Neural progenitor cell (in vitro differentiated cells): ENCODE measurements at regions not wholly inside any gene's neighbourhood (a gene's known extent, or its start where the extent isn't known, plus 50 kb on each side); places are given as distances from the start of the nearest gene placed in this dataset.
"Not testable (repeated sequence)": the region's sequence is repeated elsewhere in the genome, so short reads cannot be mapped to it uniquely, and the experiment has no call there.

Experiments
- DNase-seq: peaks from one replicate; pipeline ENCODE4 v3.0.0-alpha.2; 2016; ENCODE audit warnings: low spot score
- H2AFZ ChIP-seq: fragments of 200-600 bp; sonication (generic); replicated peaks from 2 replicates; pipeline ENCODE4 v1.6.1; 2016; ENCODE audit warnings: antibody characterized with exemption
- H3F3A ChIP-seq: fragments of 200-600 bp; sonication (generic); 2 replicates; pipeline ENCODE4 v1.6.1; 2016; ENCODE audit warnings: antibody characterized with exemption, low read depth
- H3K27ac ChIP-seq: fragments of 200-600 bp; sonication (generic); 2 replicates; pipeline ENCODE4 v1.5.1; 2016; ENCODE audit warnings: mild to moderate bottlenecking
- H3K27me3 ChIP-seq: fragments of 200-600 bp; sonication (generic); 2 replicates; pipeline ENCODE4 v1.6.1; 2016; ENCODE audit warnings: mild to moderate bottlenecking, moderate library complexity
- H3K36me3 ChIP-seq: fragments of 200-600 bp; sonication (generic); 2 replicates; pipeline ENCODE4 v1.5.1; 2016
- H3K4me1 ChIP-seq: fragments of 200-600 bp; sonication (generic); 2 replicates; pipeline ENCODE4 v1.6.1; 2016; ENCODE audit warnings: mixed run types
- H3K4me2 ChIP-seq: fragments of 200-600 bp; sonication (generic); 2 replicates; pipeline ENCODE4 v1.6.1; 2016
- H3K4me3 ChIP-seq: fragments of 200-600 bp; sonication (generic); 2 replicates; pipeline ENCODE4 v1.5.1; 2016
- H3K79me2 ChIP-seq: fragments of 200-600 bp; sonication (generic); 2 replicates; pipeline ENCODE4 v1.6.1; 2016; ENCODE audit warnings: low read depth
- H3K9ac ChIP-seq: fragments of 200-600 bp; sonication (generic); 2 replicates; pipeline ENCODE4 v1.6.1; 2016
- H3K9me3 ChIP-seq: fragments of 200-600 bp; sonication (generic); 2 replicates; pipeline ENCODE4 v1.5.1; 2016; ENCODE audit warnings: low read depth
- H4K20me1 ChIP-seq: fragments of 200-600 bp; sonication (generic); 2 replicates; pipeline ENCODE4 v1.6.1; 2016; ENCODE audit warnings: low read depth
- H3K27ac Mint-ChIP-seq: 3 replicates; pipeline ENCODE4 v1.8.0; 2021; ENCODE audit warnings: mixed read lengths
- H3K27me3 Mint-ChIP-seq: 2 replicates; pipeline ENCODE4 v1.8.0; 2022; ENCODE audit warnings: low read depth, mild to moderate bottlenecking, inconsistent platforms, moderate library complexity, mixed read lengths; ENCODE audit not compliant: insufficient read depth
- H3K36me3 Mint-ChIP-seq: 3 replicates; pipeline ENCODE4 v1.8.0; 2021; ENCODE audit warnings: mixed read lengths
- H3K4me1 Mint-ChIP-seq: 3 replicates; pipeline ENCODE4 v1.8.0; 2021; ENCODE audit warnings: mixed read lengths
- H3K4me3 Mint-ChIP-seq: 3 replicates; pipeline ENCODE4 v1.8.0; 2021; ENCODE audit warnings: mild to moderate bottlenecking, moderate library complexity, mixed read lengths
- H3K9me3 Mint-ChIP-seq: 3 replicates; pipeline ENCODE4 v1.8.0; 2020; ENCODE audit warnings: mixed read lengths
- EZH2 ChIP-seq: fragments of 200-600 bp; sonication (generic); IDR thresholded peaks from 2 replicates; pipeline ENCODE4 v1.6.1; 2017; ENCODE audit warnings: antibody characterized with exemption, mild to moderate bottlenecking, moderate library complexity
- EZH2phosphoT487 ChIP-seq: fragments of 200-600 bp; sonication (generic); IDR thresholded peaks from 2 replicates; pipeline ENCODE4 v1.6.1; 2017; ENCODE audit warnings: antibody characterized with exemption
- TF ChIP-seq, protein P1 (sequence below): fragments of 200-600 bp; sonication (generic); IDR thresholded peaks from 2 replicates; pipeline ENCODE4 v1.5.1; 2017; ENCODE audit warnings: antibody characterized with exemption, mild to moderate bottlenecking

DNA sequence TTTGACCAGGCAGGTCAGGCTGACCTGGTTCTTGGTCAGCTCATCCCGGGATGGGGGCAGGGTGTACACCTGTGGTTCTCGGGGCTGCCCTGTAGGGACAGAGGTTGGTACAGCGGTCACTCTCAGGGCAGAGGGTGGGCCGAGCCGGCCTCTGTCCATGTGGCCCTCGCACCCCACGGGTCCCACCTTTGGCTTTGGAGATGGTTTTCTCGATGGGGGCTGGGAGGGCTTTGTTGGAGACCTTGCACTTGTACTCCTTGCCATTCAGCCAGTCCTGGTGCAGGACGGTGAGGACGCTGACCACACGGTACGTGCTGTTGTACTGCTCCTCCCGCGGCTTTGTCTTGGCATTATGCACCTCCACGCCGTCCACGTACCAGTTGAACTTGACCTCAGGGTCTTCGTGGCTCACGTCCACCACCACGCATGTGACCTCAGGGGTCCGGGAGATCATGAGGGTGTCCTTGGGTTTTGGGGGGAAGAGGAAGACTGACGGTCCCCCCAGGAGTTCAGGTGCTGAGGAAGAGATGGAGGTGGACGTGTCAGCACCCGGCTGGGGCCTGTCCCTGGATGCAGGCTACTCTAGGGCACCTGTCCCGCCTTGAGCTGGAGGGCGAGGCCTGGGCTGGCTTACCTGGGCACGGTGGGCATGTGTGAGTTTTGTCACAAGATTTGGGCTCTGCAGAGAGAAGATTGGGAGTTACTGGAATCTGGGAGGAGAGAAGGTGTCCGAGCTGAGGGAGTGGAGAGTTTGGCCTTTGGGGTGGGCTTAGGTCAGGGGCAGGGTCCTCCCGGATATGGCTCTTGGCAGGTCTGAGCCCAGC, 215.5 kb downstream of the TMEM121 start:
- H3K36me3 Mint-ChIP-seq, H3K4me3 ChIP-seq, H3K4me1 ChIP-seq, H3K4me2 ChIP-seq, H3K27ac Mint-ChIP-seq, H3K27me3 ChIP-seq, H4K20me1 ChIP-seq, H3K9ac ChIP-seq, H3F3A ChIP-seq, H3K9me3 ChIP-seq, H2AFZ ChIP-seq, H3K4me3 Mint-ChIP-seq, H3K36me3 ChIP-seq, H3K4me1 Mint-ChIP-seq, H3K27ac ChIP-seq, H3K79me2 ChIP-seq, H3K27me3 Mint-ChIP-seq, DNase-seq: not testable (repeated sequence)
- H3K9me3 Mint-ChIP-seq = peaks cover 25% of the 10 kb centered on the region

DNA sequence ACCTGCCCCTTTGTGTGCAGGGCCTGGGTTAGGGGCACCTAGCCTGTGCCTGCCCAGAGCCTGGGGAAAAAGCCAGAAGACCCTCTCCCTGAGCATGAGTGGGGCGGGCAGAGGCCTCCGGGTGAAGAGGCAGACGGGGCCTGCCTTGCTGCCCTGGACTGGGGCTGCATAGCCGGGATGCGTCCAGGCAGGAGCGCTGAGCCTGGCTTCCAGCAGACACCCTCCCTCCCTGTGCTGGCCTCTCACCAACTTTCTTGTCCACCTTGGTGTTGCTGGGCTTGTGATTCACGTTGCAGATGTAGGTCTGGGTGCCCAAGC, 216.1 kb downstream of the TMEM121 start:
- no peaks in the 10 kb centered on the region for H3K36me3 Mint-ChIP-seq
- H3K4me1 Mint-ChIP-seq = no peaks in the 10 kb centered on the region
- peaks cover 25% of the 10 kb centered on the region for H3K9me3 Mint-ChIP-seq

DNA sequence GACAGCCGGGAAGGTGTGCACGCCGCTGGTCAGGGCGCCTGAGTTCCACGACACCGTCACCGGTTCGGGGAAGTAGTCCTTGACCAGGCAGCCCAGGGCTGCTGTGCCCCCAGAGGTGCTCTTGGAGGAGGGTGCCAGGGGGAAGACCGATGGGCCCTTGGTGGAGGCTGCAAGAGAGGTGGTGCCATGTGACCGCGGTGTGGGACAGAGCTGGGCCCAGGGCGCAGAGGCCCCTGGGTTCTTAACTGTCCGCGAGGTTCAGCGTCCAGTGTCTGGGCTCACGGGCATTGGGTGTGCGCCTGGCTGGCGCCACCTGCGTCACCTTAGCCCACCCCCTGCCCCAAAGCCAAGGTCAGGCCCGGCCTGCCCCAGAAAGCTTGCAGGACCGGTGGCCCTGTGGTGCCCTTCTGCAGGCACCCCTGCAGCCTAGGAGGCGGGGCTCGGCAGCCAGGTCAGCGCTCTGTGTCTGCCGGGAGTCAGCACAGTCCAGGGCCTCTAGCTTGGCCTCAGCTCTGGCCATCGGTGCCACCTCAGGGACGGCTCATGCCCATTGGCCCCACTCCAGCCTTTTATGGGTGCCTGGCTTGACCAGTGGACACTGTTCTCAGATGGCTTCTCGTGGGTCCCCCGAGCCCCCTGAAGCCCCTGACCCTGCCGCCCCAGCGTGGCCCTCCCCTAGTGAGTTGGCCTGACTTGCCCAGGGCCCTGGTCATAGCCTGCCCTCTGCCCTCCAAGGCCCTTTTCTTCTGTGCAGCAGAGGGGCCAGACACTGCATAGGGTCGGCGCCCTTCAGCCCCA, 216.7 kb downstream of the TMEM121 start:
- H3K79me2 ChIP-seq, H3K9ac ChIP-seq, H3K36me3 ChIP-seq, H3K4me1 ChIP-seq, H2AFZ ChIP-seq, H3K4me3 ChIP-seq, H3K27ac Mint-ChIP-seq, H3K4me3 Mint-ChIP-seq, H3K27me3 Mint-ChIP-seq, H3K4me1 Mint-ChIP-seq, DNase-seq, H3F3A ChIP-seq, H4K20me1 ChIP-seq, H3K27me3 ChIP-seq, H3K27ac ChIP-seq, H3K4me2 ChIP-seq, H3K9me3 ChIP-seq, H3K36me3 Mint-ChIP-seq: not testable (repeated sequence)
- H3K9me3 Mint-ChIP-seq = peaks cover 28% of the 10 kb centered on the region

More for the DNA sequence above, 216.1 kb downstream of the TMEM121 start:
- Histone ChIP-seq H3K4me1 (no peaks in the 10 kb centered on the region), H3K27me3 (no peaks in the 10 kb centered on the region), H3K27ac (no peak overlapping the region), H3F3A (no peaks in the 10 kb centered on the region), H2AFZ (no peak overlapping the region), H3K9me3 (no peaks in the 10 kb centered on the region), H3K4me3 (no peak overlapping the region), H4K20me1 (no peaks in the 10 kb centered on the region), H3K36me3 (no peaks in the 10 kb centered on the region), H3K4me2 (no peak overlapping the region), H3K79me2 (no peaks in the 10 kb centered on the region), H3K9ac (no peak overlapping the region)
- no peak overlapping the region for H3K4me3 Mint-ChIP-seq
- H3K27ac Mint-ChIP-seq = no peak overlapping the region
- DNase-seq = no peak
- H3K27me3 Mint-ChIP-seq = peaks cover 3% of the 10 kb centered on the region
- TF ChIP-seq, protein P1, sequence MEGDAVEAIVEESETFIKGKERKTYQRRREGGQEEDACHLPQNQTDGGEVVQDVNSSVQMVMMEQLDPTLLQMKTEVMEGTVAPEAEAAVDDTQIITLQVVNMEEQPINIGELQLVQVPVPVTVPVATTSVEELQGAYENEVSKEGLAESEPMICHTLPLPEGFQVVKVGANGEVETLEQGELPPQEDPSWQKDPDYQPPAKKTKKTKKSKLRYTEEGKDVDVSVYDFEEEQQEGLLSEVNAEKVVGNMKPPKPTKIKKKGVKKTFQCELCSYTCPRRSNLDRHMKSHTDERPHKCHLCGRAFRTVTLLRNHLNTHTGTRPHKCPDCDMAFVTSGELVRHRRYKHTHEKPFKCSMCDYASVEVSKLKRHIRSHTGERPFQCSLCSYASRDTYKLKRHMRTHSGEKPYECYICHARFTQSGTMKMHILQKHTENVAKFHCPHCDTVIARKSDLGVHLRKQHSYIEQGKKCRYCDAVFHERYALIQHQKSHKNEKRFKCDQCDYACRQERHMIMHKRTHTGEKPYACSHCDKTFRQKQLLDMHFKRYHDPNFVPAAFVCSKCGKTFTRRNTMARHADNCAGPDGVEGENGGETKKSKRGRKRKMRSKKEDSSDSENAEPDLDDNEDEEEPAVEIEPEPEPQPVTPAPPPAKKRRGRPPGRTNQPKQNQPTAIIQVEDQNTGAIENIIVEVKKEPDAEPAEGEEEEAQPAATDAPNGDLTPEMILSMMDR = no peak
- no peak for TF ChIP-seq EZH2
- no peak for TF ChIP-seq EZH2phosphoT487

DNA sequence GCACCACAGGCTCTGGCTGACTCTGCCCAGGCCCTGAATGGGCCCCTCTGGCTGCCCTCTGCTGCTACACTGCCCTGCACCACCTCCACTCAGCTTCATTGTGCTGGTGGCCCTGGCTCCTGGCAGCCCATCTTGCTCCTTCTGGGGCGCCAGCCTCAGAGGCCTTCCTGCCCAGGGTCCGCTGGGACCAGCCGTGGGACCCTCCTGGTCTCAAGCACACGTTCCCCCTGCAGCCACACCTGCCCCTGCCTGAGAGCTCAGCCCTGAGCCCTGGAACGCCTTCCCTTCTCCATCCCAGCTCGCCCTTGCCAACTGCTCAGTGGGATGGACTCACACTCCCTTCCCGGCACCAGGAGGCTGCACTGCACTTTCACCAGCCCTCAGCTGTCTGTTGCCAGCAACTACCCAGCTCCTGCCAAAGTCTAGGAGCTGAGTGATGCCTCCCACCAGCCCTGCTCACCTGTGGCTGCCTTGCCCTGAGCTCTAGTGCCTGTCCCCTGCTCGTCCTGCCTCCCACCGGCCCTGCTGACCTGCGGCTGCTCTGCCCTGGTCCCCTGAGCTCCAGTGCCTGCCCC, 217.9 kb downstream of the TMEM121 start:
- H4K20me1 ChIP-seq, H3K79me2 ChIP-seq, H3K27ac ChIP-seq, H3K27me3 Mint-ChIP-seq, H3K36me3 ChIP-seq, H3K27ac Mint-ChIP-seq, H3K4me3 Mint-ChIP-seq, H3K27me3 ChIP-seq, DNase-seq, H2AFZ ChIP-seq, H3F3A ChIP-seq, H3K9ac ChIP-seq, H3K4me1 ChIP-seq, H3K9me3 ChIP-seq, H3K36me3 Mint-ChIP-seq, H3K4me1 Mint-ChIP-seq, H3K4me3 ChIP-seq, H3K4me2 ChIP-seq: not testable (repeated sequence)
- H3K9me3 Mint-ChIP-seq = peaks cover 33% of the 10 kb centered on the region
